ENCODE measurements at regions not wholly inside any gene's neighbourhood (a gene's known extent, or its start where the extent isn't known, plus 50 kb on each side); places are given as distances from the start of the nearest gene placed in this dataset.

GRCh38 chr2:134014196-134014960 lies 239.5 kb upstream of the MGAT5 start:
- no peak for TF ChIP-seq CTCF (IDR thresholded peaks at IDR 0.05)

GRCh38 chr2:134019871-134020270 lies 234.0 kb upstream of the MGAT5 start:
- no peak for TF ChIP-seq CTCF (IDR thresholded peaks at IDR 0.05)

GRCh38 chr2:134020608-134021007 lies 233.3 kb upstream of the MGAT5 start:
- no peak for TF ChIP-seq CTCF (IDR thresholded peaks at IDR 0.05)

- no peak for TF ChIP-seq CTCF (IDR thresholded peaks at IDR 0.05)
Measured at GRCh38 chr2:134021830-134022524, 231.9 kb upstream of the MGAT5 start.

GRCh38 chr2:134023854-134024253 lies 230.0 kb upstream of the MGAT5 start:
- TF ChIP-seq CTCF (IDR thresholded peaks at IDR 0.05), result no peak

GRCh38 chr2:134027980-134028379 lies 225.9 kb upstream of the MGAT5 start:
- TF ChIP-seq CTCF (IDR thresholded peaks at IDR 0.05), result no peak

GRCh38 chr2:134029418-134029817 lies 224.5 kb upstream of the MGAT5 start:
- no peak for TF ChIP-seq CTCF (IDR thresholded peaks at IDR 0.05)
